ENCODE measurements at regions not wholly inside any gene's neighbourhood (a gene's known extent, or its start where the extent isn't known, plus 50 kb on each side); places are given as distances from the start of the nearest gene placed in this dataset.

DNA sequence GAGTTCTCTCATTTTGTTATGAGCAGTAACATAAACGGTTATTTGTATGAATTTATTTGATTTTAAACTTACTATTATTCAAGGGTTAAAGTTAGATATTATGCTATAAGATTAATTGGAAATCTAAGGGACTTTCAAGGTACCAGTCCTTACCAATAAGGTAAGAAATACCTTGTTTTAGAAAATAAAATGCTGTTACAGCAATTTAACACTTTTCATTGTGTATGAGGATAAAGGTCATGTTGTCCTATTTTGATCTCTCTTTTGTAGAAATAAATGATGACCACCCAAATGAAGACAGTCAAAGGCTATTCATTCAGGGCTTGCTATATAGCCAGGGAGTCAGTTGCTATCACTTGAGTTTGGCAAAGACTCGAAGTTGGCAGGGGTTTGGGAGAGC is 1185.9 kb upstream of the GOT2 start:
- TF ChIP-seq RARA (CRISPR knock-in tag; IDR thresholded peaks at IDR 0.05) (no peak), SKIL (CRISPR knock-in tag; IDR thresholded peaks at IDR 0.05; ENCODE audit: borderline replicate concordance) (no peak), ZNF782 (CRISPR knock-in tag; IDR thresholded peaks at IDR 0.05; ENCODE audit: borderline replicate concordance) (no peak), SAP130 (CRISPR knock-in tag; IDR thresholded peaks at IDR 0.05; ENCODE audit: low read depth) (no peak), MAFF (IDR thresholded peaks at IDR 0.05; ENCODE audit: low read depth, low read length) (peak; percentile 78), KAT7 (CRISPR knock-in tag; IDR thresholded peaks at IDR 0.05; ENCODE audit: borderline replicate concordance) (no peak), ZNF282 (IDR thresholded peaks at IDR 0.05; ENCODE audit: partially characterized antibody) (no peak), MAFK (conservative IDR thresholded peaks at IDR 0.05 in 1 of 2, IDR thresholded peaks at IDR 0.05 in 1 of 2; ENCODE audit: low read length in 2 of 2) (peak; percentile 71 to 83), TCF7L2 (IDR thresholded peaks at IDR 0.05; ENCODE audit: low read depth, low read length) (no peak), ZNF253 (CRISPR knock-in tag; IDR thresholded peaks at IDR 0.05; ENCODE audit: borderline replicate concordance) (no peak), ZNF746 (CRISPR knock-in tag; IDR thresholded peaks at IDR 0.05) (no peak), PLRG1 (conservative IDR thresholded peaks at IDR 0.05) (no peak), SALL1 (CRISPR knock-in tag; IDR thresholded peaks at IDR 0.05) (no peak)
- ATAC-seq = no peak
- H2AFZ ChIP-seq (ENCODE audit: low read length) = no peak overlapping the region
- 0% methylated on average over 2 of the region's 2 CpGs for WGBS (ENCODE audit: low lambda C conversion rate)
- H3K79me2 ChIP-seq (ENCODE audit: insufficient read depth, low read length) = no peaks in the 10 kb centered on the region
- H3K36me3 ChIP-seq (replicated peaks in 1 of 2; ENCODE audit: control insufficient read depth in 1 of 2, insufficient read depth in 2 of 2, low read length in 2 of 2) = no peaks in the 10 kb centered on the region
- no peaks in the 10 kb centered on the region for H3K4me1 ChIP-seq (ENCODE audit: insufficient read depth, low read length)
- H3K4me2 ChIP-seq (ENCODE audit: low read depth, low read length) = no peak overlapping the region
- FAIRE-seq = no peak
- no peaks in the 10 kb centered on the region for H4K20me1 ChIP-seq (ENCODE audit: insufficient read depth, low read length)
- intact Hi-C loops (cut with micrococcal nuclease; ENCODE audit: unreplicated experiment) (no loop called here), in situ Hi-C loops (cut with HindIII; ENCODE audit: extremely low pct_ligation_motif_present, low pct_unique_long_range_greater_than_20kb) (no loop called here)
- ChIA-PET POLR2A (no interaction called here), CTCF (ENCODE audit: low intra/inter-chr PET ratio, low total read pairs) (no interaction called here)
- peaks cover 84% of the 10 kb centered on the region for H3K9me3 ChIP-seq (ENCODE audit: low read length)
- BruUV-seq (replicated peaks) = no TSS peak
- no peak for DNase-seq (ENCODE audit: low spot score)
- no peak overlapping the region for H3K4me3 ChIP-seq (replicated peaks in 1 of 3; ENCODE audit: insufficient read depth in 1 of 3, low read depth in 2 of 3, low read length in 3 of 3)
- no peak overlapping the region for H3K27ac ChIP-seq (ENCODE audit: extremely low read length, insufficient read depth, low read length)
- H3K27me3 ChIP-seq (ENCODE audit: control insufficient read depth in 1 of 2, insufficient read depth in 2 of 2, low read length in 2 of 2) = no peaks in the 10 kb centered on the region
- H3K9ac ChIP-seq (ENCODE audit: insufficient read depth, low read depth, low read length) = no peak overlapping the region

Data from HepG2 (cell line).